Transverse colon (tissue), 4 donors: ENCODE measurements at regions not wholly inside any gene's neighbourhood (a gene's known extent, or its start where the extent isn't known, plus 50 kb on each side); places are given as distances from the start of the nearest gene placed in this dataset.
"Not testable (repeated sequence)": the region's sequence is repeated elsewhere in the genome, so short reads cannot be mapped to it uniquely, and the experiment has no call there.

ENCODE experiments used
- DNase-seq: peaks from one replicate; pipeline ENCODE4 v3.0.0-alpha.2; 2019
- H3K27ac ChIP-seq, 4 donors: fragments of 200-600 bp; sonication (generic); 2 replicates each; pipeline ENCODE4 v1.5.1; 2016 to 2018; ENCODE audit warnings: inconsistent platforms in 4 of 4
- H3K27me3 ChIP-seq: fragments of 200-600 bp; sonication (generic); 2 replicates; pipeline ENCODE4 v1.5.1; 2017; ENCODE audit warnings: inconsistent platforms
- H3K36me3 ChIP-seq, 4 donors: fragments of 200-600 bp; sonication (generic); 2 replicates each; pipeline ENCODE4 v1.5.1; 2017 to 2019; ENCODE audit warnings: inconsistent platforms in 4 of 4
- H3K4me1 ChIP-seq, 4 donors: fragments of 200-600 bp; sonication (generic); 2 replicates each; pipeline ENCODE4 v1.5.1; 2017 to 2020; ENCODE audit warnings: inconsistent platforms in 4 of 4
- H3K4me3 ChIP-seq, 4 donors: fragments of 200-600 bp; sonication (generic); 1 replicate in 1 of 4; 2 replicates in 3 of 4; pipeline versions ENCODE4 v1.5.1 to v1.6.1; 2017 to 2019; ENCODE audit warnings: inconsistent platforms in 4 of 4
- H3K9me3 ChIP-seq, 2 donors: fragments of 200-600 bp; sonication (generic); 2 replicates each; pipeline ENCODE4 v1.5.1; 2017 to 2019; ENCODE audit warnings: inconsistent platforms in 2 of 2
- EP300 ChIP-seq: sonication (generic); formaldehyde crosslinking; IDR thresholded peaks from one replicate; pipeline ENCODE4 v1.6.1; 2017; ENCODE audit warnings: antibody characterized with exemption, low read depth
- POLR2A ChIP-seq: fragments of 450-650 bp; IDR thresholded peaks from one replicate; pipeline ENCODE4 v1.6.1; 2016; ENCODE audit warnings: antibody characterized with exemption, mild to moderate bottlenecking, moderate library complexity
- POLR2AphosphoS5 ChIP-seq, 3 donors: sonication (generic); formaldehyde crosslinking; IDR thresholded peaks; one replicate each; pipeline ENCODE4 v1.6.1; 2016; ENCODE audit warnings: antibody characterized with exemption in 3 of 3
- WGBS, 2 donors: methylation state at CpG; one replicate each; pipeline ENCODE4 v1.1.5; 2018; ENCODE audit warnings: low coverage in 1 of 2; 5-methylcytosine and 5-hydroxymethylcytosine counted together
- in situ Hi-C, 4 donors: fragments of 200-750 bp; cut with MboI; loops; one replicate each; pipeline versions ENCODE4 v1.15.0 to v1.15.1; 2017; ENCODE audit warnings: low sequenced_read_pairs in 3 of 4, low pct_ligation_motif_present in 1 of 4, low pct_unique_long_range_greater_than_20kb in 1 of 4
- intact Hi-C: fragments of 100-400 bp; cut with DNase I; formaldehyde crosslinking; loops from one replicate; pipeline ENCODE4 v1.15.1; 2023; ENCODE audit warnings: low total_unique reads
- TF ChIP-seq, protein P1 (sequence below), 5 experiments: fragments of 200-600 bp in 3 of 5; fragments of 450-650 bp in 2 of 5; sonication (generic) in 3 of 5; IDR thresholded peaks; 1 replicate in 2 of 5; 2 replicates in 3 of 5; pipeline ENCODE4 v1.5.1; 2016 to 2017; ENCODE audit warnings: antibody characterized with exemption in 5 of 5, inconsistent platforms in 3 of 5, mild to moderate bottlenecking in 2 of 5, moderate library complexity in 1 of 5

- Histone ChIP-seq H3K27ac (no peak overlapping the region), H3K36me3 (no peaks in the 10 kb centered on the region), H3K27me3 (no peaks in the 10 kb centered on the region), H3K4me1 (no peaks in the 10 kb centered on the region), H3K9me3 (no peaks in the 10 kb centered on the region), H3K4me3 (no peak overlapping the region)
- 82 to 86% methylated on average over 5 of the region's 5 CpGs for WGBS, 2 donors
- TF ChIP-seq POLR2AphosphoS5 (IDR thresholded peaks at IDR 0.05) (no peak), POLR2A (no peak), EP300 (no peak)
- TF ChIP-seq, protein P1, sequence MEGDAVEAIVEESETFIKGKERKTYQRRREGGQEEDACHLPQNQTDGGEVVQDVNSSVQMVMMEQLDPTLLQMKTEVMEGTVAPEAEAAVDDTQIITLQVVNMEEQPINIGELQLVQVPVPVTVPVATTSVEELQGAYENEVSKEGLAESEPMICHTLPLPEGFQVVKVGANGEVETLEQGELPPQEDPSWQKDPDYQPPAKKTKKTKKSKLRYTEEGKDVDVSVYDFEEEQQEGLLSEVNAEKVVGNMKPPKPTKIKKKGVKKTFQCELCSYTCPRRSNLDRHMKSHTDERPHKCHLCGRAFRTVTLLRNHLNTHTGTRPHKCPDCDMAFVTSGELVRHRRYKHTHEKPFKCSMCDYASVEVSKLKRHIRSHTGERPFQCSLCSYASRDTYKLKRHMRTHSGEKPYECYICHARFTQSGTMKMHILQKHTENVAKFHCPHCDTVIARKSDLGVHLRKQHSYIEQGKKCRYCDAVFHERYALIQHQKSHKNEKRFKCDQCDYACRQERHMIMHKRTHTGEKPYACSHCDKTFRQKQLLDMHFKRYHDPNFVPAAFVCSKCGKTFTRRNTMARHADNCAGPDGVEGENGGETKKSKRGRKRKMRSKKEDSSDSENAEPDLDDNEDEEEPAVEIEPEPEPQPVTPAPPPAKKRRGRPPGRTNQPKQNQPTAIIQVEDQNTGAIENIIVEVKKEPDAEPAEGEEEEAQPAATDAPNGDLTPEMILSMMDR (IDR thresholded peaks at IDR 0.05) = no peak
- no peak for DNase-seq
- intact Hi-C loops (no loop called here), in situ Hi-C loops (no loop called here)
Observed at GRCh38 chr13:55652657-55653056, 1488.1 kb upstream of the PRR20A start.

- Histone ChIP-seq H3K27ac (no peak overlapping the region), H3K9me3 (no peaks in the 10 kb centered on the region), H3K4me1 (no peaks in the 10 kb centered on the region), H3K4me3 (no peak overlapping the region), H3K27me3 (no peaks in the 10 kb centered on the region), H3K36me3 (no peaks in the 10 kb centered on the region)
- intact Hi-C loops = no loop called here
- TF ChIP-seq EP300 (no peak), POLR2AphosphoS5 (IDR thresholded peaks at IDR 0.05) (no peak), POLR2A (no peak)
- TF ChIP-seq, protein P1 (IDR thresholded peaks at IDR 0.05) = no peak
- 46 to 63% methylated on average over 2 to 3 of the region's 3 CpGs for WGBS, 2 donors
- DNase-seq = no peak
- in situ Hi-C loops = no loop called here
Observed at GRCh38 chr13:55653497-55653896, 1487.2 kb upstream of the PRR20A start.

DNA sequence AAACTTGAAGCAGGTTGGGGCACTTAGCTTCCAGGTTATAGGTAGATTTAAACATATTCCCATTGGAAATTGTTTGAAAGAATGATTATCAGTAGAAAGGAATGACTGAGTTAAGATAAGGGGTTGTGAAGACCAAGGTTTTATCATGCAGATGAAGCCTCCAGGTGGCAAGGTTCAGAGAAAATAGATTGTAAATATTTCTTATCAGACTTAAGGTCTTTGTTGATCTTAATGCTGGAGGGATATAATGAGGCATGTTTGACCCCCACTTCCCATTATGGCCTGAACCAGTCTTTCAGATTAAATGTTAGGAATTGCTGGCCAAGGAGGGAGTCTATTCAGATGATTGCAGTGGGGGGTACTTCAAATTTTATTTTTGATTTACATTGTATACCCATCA is 1486.5 kb upstream of the PRR20A start:
- Histone ChIP-seq H3K27me3 (no peaks in the 10 kb centered on the region), H3K9me3 (no peaks in the 10 kb centered on the region), H3K4me3 (no peak overlapping the region), H3K4me1 (no peaks in the 10 kb centered on the region), H3K27ac (no peak overlapping the region), H3K36me3 (no peaks in the 10 kb centered on the region)
- intact Hi-C loops = no loop called here
- no peak for DNase-seq
- in situ Hi-C loops = no loop called here
- TF ChIP-seq POLR2AphosphoS5 (IDR thresholded peaks at IDR 0.05) = no peak
- TF ChIP-seq EP300 = no peak
- no peak for TF ChIP-seq POLR2A
- TF ChIP-seq, protein P1 (IDR thresholded peaks at IDR 0.05) = no peak

DNA sequence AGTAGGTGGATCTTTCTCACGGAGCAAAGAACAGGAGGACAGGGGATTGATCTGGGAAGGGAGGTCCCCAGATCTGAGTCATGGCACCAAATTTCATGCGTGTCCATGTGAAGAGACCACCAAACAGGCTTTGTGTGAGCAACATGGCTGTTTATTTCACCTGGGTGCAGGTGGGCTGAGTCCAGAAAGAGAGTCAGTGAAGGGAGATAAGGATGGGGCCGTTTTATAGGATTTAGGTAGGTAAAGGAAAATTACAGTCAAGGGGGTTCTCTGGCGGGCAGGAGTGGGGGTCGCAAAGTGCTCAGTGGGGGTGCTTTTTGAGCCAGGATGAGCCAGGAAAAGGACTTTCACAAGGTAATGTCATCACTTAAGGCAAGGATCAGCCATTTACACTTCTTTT is 1480.5 kb upstream of the PRR20A start:
- H3K27me3 ChIP-seq, intact Hi-C loops, H3K4me1 ChIP-seq, DNase-seq, H3K4me3 ChIP-seq, H3K27ac ChIP-seq, in situ Hi-C loops, H3K36me3 ChIP-seq, H3K9me3 ChIP-seq: not testable (repeated sequence)
- WGBS, 2 donors = 47 to 77% methylated on average over 3 to 5 of the region's 5 CpGs

DNA sequence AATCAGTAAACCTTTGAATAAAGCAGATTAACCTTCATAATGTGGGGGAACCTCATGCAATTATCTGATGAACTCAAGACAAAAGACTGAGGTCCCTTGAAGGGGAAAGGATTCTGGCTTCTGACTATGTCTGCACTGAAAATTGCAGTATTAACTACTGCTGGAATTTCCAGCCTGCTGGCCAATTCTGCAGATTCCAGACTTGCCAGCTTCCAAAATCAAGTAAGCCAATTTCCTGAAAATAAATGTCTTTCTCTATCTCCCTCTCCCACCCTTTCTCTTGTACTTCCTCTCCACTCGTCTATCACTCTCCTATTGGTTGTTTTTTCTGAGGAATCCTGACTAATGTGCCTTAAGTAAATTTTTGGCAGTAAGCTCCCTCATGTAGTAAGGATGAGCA is 1479.9 kb upstream of the PRR20A start:
- H3K4me1 ChIP-seq = no peaks in the 10 kb centered on the region
- TF ChIP-seq POLR2AphosphoS5 (IDR thresholded peaks at IDR 0.05) = no peak
- TF ChIP-seq, protein P1 (IDR thresholded peaks at IDR 0.05) = no peak
- TF ChIP-seq POLR2A = no peak
- H3K27me3 ChIP-seq = no peaks in the 10 kb centered on the region
- in situ Hi-C loops = no loop called here
- 42 to 47% methylated on average over 1 of the region's 1 CpG for WGBS, 2 donors
- no peak for DNase-seq
- intact Hi-C loops = no loop called here
- no peak overlapping the region for H3K4me3 ChIP-seq
- H3K9me3 ChIP-seq = no peaks in the 10 kb centered on the region
- H3K36me3 ChIP-seq = no peaks in the 10 kb centered on the region
- no peak overlapping the region for H3K27ac ChIP-seq
